Stimulated activated naive CD8-positive, alpha-beta T cell treated with anti-CD3 and anti-CD28 coated beads, Interleukin-15, amount 100 ng/mL, for 72 hours (primary cell): ENCODE measurements at regions not wholly inside any gene's neighbourhood (a gene's known extent, or its start where the extent isn't known, plus 50 kb on each side); places are given as distances from the start of the nearest gene placed in this dataset.
"Not testable (repeated sequence)": the region's sequence is repeated elsewhere in the genome, so short reads cannot be mapped to it uniquely, and the experiment has no call there.

ENCODE experiments used
- ATAC-seq: fragments of 150-1000 bp; cut with Tn5 transposase; 2 replicates; pipeline ENCODE4 v1.10.0; 2021; ENCODE audit warnings: mild to moderate bottlenecking, moderate library complexity
- DNase-seq, 2 donors: peaks; one replicate each; pipeline ENCODE4 v3.0.0; 2021 to 2022
- H3K27ac Mint-ChIP-seq, 2 donors: one replicate each; pipeline ENCODE4 v1.8.0; 2022; ENCODE audit warnings: mild to moderate bottlenecking in 2 of 2, mixed read lengths in 2 of 2, moderate library complexity in 2 of 2
- H3K27me3 Mint-ChIP-seq: one replicate; pipeline ENCODE4 v1.8.0; 2022; ENCODE audit warnings: mixed read lengths
- H3K4me1 Mint-ChIP-seq: one replicate; pipeline ENCODE4 v1.8.0; 2022; ENCODE audit warnings: mild to moderate bottlenecking, mixed read lengths
- H3K4me3 Mint-ChIP-seq, 2 donors: one replicate each; pipeline ENCODE4 v1.8.0; 2022; ENCODE audit warnings: mild to moderate bottlenecking in 2 of 2, mixed read lengths in 2 of 2, moderate library complexity in 1 of 2
- H3K9me3 Mint-ChIP-seq, 2 donors: one replicate each; pipeline ENCODE4 v1.8.0; 2022; ENCODE audit warnings: mixed read lengths in 2 of 2

- Mint-ChIP-seq H3K4me3 (no peak overlapping the region), H3K27ac (peak overlapping the region in 1 of 2 donors; percentile 69), H3K4me1 (no peaks in the 10 kb centered on the region), H3K27me3 (no peaks in the 10 kb centered on the region), H3K9me3 (no peaks in the 10 kb centered on the region)
- DNase-seq (no peak), ATAC-seq (no peak)
Observed at GRCh38 chrX:146581981-146582712, 227.4 kb upstream of the CXorf51B start.

DNA sequence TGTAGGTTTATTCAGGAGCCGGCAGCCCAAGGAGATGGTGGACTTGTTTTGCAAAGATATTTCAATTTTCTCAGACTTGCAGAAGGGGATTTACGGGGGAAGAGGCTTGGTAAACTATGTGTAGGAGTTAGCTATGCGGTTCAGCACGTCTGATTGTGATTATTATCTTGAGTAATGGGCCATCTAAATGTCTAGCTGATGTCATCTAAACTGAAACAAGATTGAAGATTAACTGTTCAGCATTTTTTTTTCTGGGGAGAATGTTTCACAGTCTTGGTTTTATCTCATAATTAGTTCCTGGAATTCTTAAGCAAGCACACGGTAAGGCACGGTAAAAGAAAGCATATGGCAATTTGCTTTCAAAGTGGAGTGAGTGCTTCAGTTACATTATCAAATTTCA is 207.3 kb upstream of the CXorf51B start:
- no peak overlapping the region for H3K4me3 Mint-ChIP-seq
- H3K4me1 Mint-ChIP-seq, result no peaks in the 10 kb centered on the region
- no peak for ATAC-seq
- no peaks in the 10 kb centered on the region for H3K27me3 Mint-ChIP-seq
- H3K27ac Mint-ChIP-seq, result no peak overlapping the region
- DNase-seq, result no peak
- H3K9me3 Mint-ChIP-seq, result peaks cover 0 to 4% of the 10 kb centered on the region in 2 donors

GRCh38 chrX:146604196-146604595 is 205.4 kb upstream of the CXorf51B start:
- Mint-ChIP-seq H3K9me3 (peaks cover 0 to 3% of the 10 kb centered on the region in 2 donors), H3K4me3 (no peak overlapping the region), H3K4me1 (no peaks in the 10 kb centered on the region), H3K27me3 (no peaks in the 10 kb centered on the region), H3K27ac (no peak overlapping the region)
- ATAC-seq (no peak), DNase-seq (no peak)

DNA sequence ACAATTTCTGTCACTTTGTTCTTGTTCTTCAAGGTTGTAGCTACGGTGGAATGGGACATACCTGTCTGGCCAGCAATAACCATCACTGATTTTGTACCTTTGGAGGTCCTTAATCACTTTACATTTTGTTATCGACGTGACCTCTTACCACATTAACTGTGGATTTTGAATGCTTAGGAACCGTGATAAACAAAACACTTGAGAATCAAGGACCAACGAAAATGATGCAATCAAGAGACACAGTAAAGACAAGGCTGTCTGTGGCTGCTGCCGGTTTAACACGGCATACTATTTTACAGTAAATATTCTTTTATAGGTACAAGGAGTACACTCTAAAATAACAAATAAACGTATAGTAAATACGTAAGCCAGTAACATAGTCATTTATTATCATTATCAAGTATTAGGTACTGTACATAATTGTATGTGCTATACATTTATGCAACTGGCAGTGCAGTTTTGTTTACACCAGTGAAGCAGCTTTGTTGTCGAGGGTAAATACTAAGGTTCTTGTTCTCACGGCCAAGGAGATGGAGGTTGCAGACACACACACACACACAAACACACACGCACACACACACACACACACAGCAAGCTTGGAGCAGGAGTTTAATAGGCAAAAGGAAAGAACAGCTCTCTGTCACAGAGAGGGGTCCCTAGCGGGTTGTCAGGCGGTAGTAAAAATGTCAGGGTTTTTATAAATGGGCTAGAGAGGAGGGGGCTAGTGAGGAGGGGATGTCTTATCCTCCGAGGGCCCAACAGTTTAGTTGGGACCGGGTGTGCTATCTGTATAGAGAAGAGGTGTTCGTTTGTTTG is 194.7 kb upstream of the CXorf51B start:
- ATAC-seq (no peak), DNase-seq (no peak)
- H3K27ac Mint-ChIP-seq, result no peak overlapping the region
- no peak overlapping the region for H3K4me3 Mint-ChIP-seq
- H3K4me1 Mint-ChIP-seq, result no peaks in the 10 kb centered on the region
- H3K9me3 Mint-ChIP-seq, result no peaks in the 10 kb centered on the region
- H3K27me3 Mint-ChIP-seq, result no peaks in the 10 kb centered on the region

GRCh38 chrX:146615628-146616348 is 193.8 kb upstream of the CXorf51B start:
- H3K4me3 Mint-ChIP-seq, result no peak overlapping the region
- no peaks in the 10 kb centered on the region for H3K4me1 Mint-ChIP-seq
- no peak for ATAC-seq
- no peak for DNase-seq
- no peaks in the 10 kb centered on the region for H3K27me3 Mint-ChIP-seq
- H3K9me3 Mint-ChIP-seq, result no peaks in the 10 kb centered on the region
- no peak overlapping the region for H3K27ac Mint-ChIP-seq

- not testable (repeated sequence) for H3K9me3 Mint-ChIP-seq, ATAC-seq, H3K27ac Mint-ChIP-seq
Observed at GRCh38 chrX:146619943-146620342, 189.6 kb upstream of the CXorf51B start.

DNA sequence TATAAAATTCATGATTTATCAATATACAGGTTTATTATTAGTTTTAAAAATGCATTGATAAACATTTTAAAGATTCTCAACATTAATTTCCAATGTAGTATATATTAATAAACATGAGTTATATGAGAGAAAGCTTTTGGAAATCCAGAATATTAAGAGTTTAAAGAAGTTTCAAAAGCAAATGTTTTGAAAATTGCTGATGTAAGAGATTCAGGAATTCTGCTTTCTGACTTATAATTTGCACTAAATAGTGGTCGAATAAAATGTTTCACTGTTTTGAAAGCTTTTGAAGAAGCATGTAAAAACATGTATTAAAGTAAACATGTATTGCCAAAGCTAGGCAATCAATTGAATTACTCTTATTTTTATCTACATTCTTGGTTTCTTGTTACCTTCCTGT is 151.2 kb upstream of the CXorf51B start:
- H3K4me1 Mint-ChIP-seq, result no peaks in the 10 kb centered on the region
- no peak for ATAC-seq
- no peak overlapping the region for H3K4me3 Mint-ChIP-seq
- no peaks in the 10 kb centered on the region for H3K27me3 Mint-ChIP-seq
- DNase-seq, result no peak
- H3K9me3 Mint-ChIP-seq, result no peaks in the 10 kb centered on the region
- H3K27ac Mint-ChIP-seq, result no peak overlapping the region

More at GRCh38 chrX:146619943-146620342, 189.6 kb upstream of the CXorf51B start:
- not testable (repeated sequence) for H3K4me1 Mint-ChIP-seq, DNase-seq, H3K27me3 Mint-ChIP-seq, H3K4me3 Mint-ChIP-seq

DNA sequence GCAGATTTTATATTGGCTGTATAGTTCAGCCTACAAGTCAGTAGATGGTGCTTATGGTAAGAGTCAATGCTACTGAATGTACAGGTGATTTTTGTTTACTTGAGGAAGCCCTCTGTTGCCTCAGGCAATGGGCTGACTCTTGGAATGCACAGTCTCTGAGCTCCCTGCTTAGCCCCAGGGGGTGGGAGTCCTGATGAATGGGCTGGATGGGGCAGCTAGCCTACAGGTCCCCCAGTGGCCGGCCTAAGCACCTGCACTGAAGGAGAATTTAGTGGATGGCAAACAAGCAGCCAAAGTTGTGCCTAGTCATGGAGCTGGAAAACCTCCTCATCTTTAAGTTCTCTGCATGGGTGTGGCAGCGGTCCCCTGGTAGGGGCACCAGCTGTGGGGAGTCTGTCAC is 101.8 kb upstream of the CXorf51B start:
- ATAC-seq (no peak), DNase-seq (no peak)
- Mint-ChIP-seq H3K4me3 (no peak overlapping the region), H3K9me3 (no peaks in the 10 kb centered on the region), H3K27ac (no peak overlapping the region), H3K27me3 (no peaks in the 10 kb centered on the region), H3K4me1 (no peaks in the 10 kb centered on the region)

GRCh38 chrX:146708866-146709265 is 100.7 kb upstream of the CXorf51B start:
- not testable (repeated sequence) for ATAC-seq, H3K4me1 Mint-ChIP-seq, DNase-seq, H3K9me3 Mint-ChIP-seq, H3K27me3 Mint-ChIP-seq, H3K27ac Mint-ChIP-seq, H3K4me3 Mint-ChIP-seq

DNA sequence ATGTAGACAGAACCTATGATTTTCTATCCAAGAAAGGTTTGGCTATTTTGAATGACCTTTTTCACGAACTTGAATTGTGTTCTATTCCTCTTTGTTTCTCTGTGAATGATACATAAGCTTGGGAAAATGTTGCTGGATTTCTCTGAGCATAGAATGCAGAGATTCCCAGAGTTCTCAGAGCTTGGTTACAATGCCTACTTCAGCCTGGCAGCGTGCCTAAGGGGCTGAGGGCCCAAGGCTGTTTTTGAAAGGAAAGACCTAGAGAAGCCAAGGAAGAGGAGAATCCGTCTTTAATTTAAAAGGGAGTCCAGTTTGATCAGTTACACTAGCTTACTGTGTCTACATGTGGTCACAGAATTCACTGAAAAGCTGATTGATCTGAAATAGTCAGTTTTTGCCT is 55.3 kb upstream of the CXorf51B start:
- Mint-ChIP-seq H3K27me3 (no peaks in the 10 kb centered on the region), H3K4me3 (no peak overlapping the region), H3K9me3 (no peaks in the 10 kb centered on the region), H3K4me1 (no peaks in the 10 kb centered on the region), H3K27ac (no peak overlapping the region)
- DNase-seq (no peak), ATAC-seq (no peak)

DNA sequence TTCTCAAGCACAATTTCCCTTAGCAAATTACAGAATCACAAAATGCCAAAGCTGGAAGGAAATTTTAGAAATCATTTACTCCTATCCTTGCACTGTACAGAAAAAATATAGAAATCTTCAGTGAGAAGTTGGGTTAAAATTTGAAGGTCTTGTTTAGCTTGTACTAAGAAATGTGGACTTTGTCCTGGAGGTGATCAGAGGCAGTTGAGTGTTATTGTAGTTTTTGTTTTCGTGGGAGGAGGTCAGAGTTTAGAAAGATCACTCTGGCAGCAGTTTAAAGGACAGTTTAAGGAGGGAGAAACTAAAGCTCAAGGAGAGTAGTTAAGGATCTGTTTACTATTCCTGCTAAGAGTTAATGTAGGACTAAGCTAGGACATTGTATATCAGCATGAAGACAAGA is 54.4 kb upstream of the CXorf51B start:
- no peaks in the 10 kb centered on the region for H3K4me1 Mint-ChIP-seq
- H3K27ac Mint-ChIP-seq, result no peak overlapping the region
- no peaks in the 10 kb centered on the region for H3K27me3 Mint-ChIP-seq
- no peaks in the 10 kb centered on the region for H3K9me3 Mint-ChIP-seq
- no peak overlapping the region for H3K4me3 Mint-ChIP-seq
- ATAC-seq (no peak), DNase-seq (no peak)
